ENCODE measurements at regions not wholly inside any gene's neighbourhood (a gene's known extent, or its start where the extent isn't known, plus 50 kb on each side); places are given as distances from the start of the nearest gene placed in this dataset.

DNA sequence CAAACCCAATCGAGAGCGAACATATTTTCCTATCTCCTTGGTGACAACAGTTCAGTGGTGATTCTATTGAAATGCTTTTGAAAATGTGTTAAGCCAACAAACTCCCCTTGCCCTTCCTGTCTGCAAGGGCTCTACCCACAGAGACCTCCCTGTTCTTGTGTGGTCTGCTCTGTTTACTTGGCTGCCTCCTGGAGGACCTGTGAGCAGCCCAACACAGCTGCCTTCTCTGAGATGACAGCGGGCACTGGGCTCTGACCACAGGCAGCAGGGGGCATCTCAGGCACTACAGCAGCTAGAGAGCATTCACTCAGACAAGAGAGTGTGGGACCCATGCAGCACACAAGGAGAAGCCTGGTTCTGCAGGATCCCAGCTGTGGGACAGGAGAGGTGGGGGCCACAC, 416.4 kb downstream of the TCERG1L start:
- ChIA-PET CTCF (no interaction called here), POLR2A (no interaction called here)
- Histone ChIP-seq H3K4me1 (ENCODE audit: control insufficient read depth, insufficient read depth, low read length) (no peaks in the 10 kb centered on the region), H3K27me3 (ENCODE audit: control insufficient read depth, insufficient read depth, low read length) (peaks cover 10% of the 10 kb centered on the region), H3K4me3 (ENCODE audit: low read depth in 2 of 2, low read length in 2 of 2) (no peak overlapping the region), H3K27ac (ENCODE audit: low read length) (no peak overlapping the region), H3K36me3 (ENCODE audit: control insufficient read depth, insufficient read depth, low read length) (no peaks in the 10 kb centered on the region), H3K9me3 (ENCODE audit: control insufficient read depth, insufficient read depth, low read depth, low read length) (no peaks in the 10 kb centered on the region)
- no TSS peak for BruUV-seq (replicated peaks)
- no peak for TF ChIP-seq CTCF (IDR thresholded peaks at IDR 0.05)
- no peak for TF ChIP-seq SIN3A (IDR thresholded peaks at IDR 0.05; ENCODE audit: borderline replicate concordance, insufficient read depth, low read depth, low read length)
- TF ChIP-seq, protein P1, sequence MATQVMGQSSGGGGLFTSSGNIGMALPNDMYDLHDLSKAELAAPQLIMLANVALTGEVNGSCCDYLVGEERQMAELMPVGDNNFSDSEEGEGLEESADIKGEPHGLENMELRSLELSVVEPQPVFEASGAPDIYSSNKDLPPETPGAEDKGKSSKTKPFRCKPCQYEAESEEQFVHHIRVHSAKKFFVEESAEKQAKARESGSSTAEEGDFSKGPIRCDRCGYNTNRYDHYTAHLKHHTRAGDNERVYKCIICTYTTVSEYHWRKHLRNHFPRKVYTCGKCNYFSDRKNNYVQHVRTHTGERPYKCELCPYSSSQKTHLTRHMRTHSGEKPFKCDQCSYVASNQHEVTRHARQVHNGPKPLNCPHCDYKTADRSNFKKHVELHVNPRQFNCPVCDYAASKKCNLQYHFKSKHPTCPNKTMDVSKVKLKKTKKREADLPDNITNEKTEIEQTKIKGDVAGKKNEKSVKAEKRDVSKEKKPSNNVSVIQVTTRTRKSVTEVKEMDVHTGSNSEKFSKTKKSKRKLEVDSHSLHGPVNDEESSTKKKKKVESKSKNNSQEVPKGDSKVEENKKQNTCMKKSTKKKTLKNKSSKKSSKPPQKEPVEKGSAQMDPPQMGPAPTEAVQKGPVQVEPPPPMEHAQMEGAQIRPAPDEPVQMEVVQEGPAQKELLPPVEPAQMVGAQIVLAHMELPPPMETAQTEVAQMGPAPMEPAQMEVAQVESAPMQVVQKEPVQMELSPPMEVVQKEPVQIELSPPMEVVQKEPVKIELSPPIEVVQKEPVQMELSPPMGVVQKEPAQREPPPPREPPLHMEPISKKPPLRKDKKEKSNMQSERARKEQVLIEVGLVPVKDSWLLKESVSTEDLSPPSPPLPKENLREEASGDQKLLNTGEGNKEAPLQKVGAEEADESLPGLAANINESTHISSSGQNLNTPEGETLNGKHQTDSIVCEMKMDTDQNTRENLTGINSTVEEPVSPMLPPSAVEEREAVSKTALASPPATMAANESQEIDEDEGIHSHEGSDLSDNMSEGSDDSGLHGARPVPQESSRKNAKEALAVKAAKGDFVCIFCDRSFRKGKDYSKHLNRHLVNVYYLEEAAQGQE (IDR thresholded peaks at IDR 0.05; ENCODE audit: insufficient read depth in 1 of 2, low read depth in 2 of 2, low read length in 1 of 2): no peak
- TF ChIP-seq TCF7L2 (IDR thresholded peaks at IDR 0.05; ENCODE audit: low read depth, low read length): no peak
- ATAC-seq (no peak), DNase-seq (ENCODE audit: low read depth, low spot score) (no peak)
- intact Hi-C loops (cut with micrococcal nuclease; ENCODE audit: unreplicated experiment) (no loop called here), in situ Hi-C loops (cut with HindIII; ENCODE audit: low pct_unique_long_range_greater_than_20kb, low sequenced_read_pairs) (no loop called here)

DNA sequence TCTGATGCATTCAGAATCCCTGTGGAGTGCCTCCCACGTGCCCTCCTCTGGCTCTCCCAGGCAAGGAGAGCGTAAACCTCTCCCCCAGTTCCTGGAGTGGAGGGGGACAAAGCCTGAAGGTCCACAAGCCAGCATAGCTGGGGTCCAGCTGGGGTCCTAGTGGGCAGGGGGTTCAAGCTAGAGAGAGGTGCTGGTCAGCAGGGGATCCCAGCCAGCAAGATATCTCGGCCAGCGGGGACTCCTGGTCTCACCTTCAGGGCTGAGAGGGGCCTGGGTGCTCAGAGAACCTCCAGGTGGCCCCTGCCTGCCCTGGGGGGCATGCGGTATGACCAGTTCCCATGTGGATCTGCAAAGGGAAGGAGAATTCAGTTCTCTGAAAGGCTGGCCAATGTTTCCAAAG, 413.7 kb downstream of the TCERG1L start:
- H3K27ac ChIP-seq (ENCODE audit: low read length): no peak overlapping the region
- H3K4me1 ChIP-seq (ENCODE audit: control insufficient read depth, insufficient read depth, low read length): no peaks in the 10 kb centered on the region
- ATAC-seq: no peak
- no peak for TF ChIP-seq POLR2AphosphoS5 (IDR thresholded peaks at IDR 0.05; ENCODE audit: low read depth, low read length)
- no peak for TF ChIP-seq TCF7L2 (IDR thresholded peaks at IDR 0.05; ENCODE audit: low read depth, low read length)
- no peak for TF ChIP-seq CTCF (IDR thresholded peaks at IDR 0.05)
- no peak for TF ChIP-seq SIN3A (IDR thresholded peaks at IDR 0.05; ENCODE audit: borderline replicate concordance, insufficient read depth, low read depth, low read length)
- intact Hi-C loops (cut with micrococcal nuclease; ENCODE audit: unreplicated experiment) (no loop called here), in situ Hi-C loops (cut with HindIII; ENCODE audit: low pct_unique_long_range_greater_than_20kb, low sequenced_read_pairs) (no loop called here)
- CTCF ChIA-PET: no interaction called here
- no peak overlapping the region for H3K4me3 ChIP-seq (ENCODE audit: low read depth in 2 of 2, low read length in 2 of 2)
- BruUV-seq (replicated peaks): no TSS peak
- DNase-seq (ENCODE audit: low read depth, low spot score): no peak
- POLR2A ChIA-PET: interaction anchor here (0.6 kb wide), 1 partner anchor 217 kb away, joined by 4 read pairs; no protein-coding TSS in a partner anchor
- H3K9me3 ChIP-seq (ENCODE audit: control insufficient read depth, insufficient read depth, low read depth, low read length): no peaks in the 10 kb centered on the region
- H3K36me3 ChIP-seq (ENCODE audit: control insufficient read depth, insufficient read depth, low read length): no peaks in the 10 kb centered on the region
- peaks cover 14% of the 10 kb centered on the region for H3K27me3 ChIP-seq (ENCODE audit: control insufficient read depth, insufficient read depth, low read length)
